T-cell (primary cell): ENCODE measurements at regions not wholly inside any gene's neighbourhood (a gene's known extent, or its start where the extent isn't known, plus 50 kb on each side); places are given as distances from the start of the nearest gene placed in this dataset.

Source experiments
- ATAC-seq, 4 experiments: fragments of 200-7000 bp in 3 of 4; fragments of 150-1000 bp in 1 of 4; cut with Tn5 transposase; replicated peaks in 1 of 4; 1 replicate in 3 of 4; 2 replicates in 1 of 4; pipeline ENCODE4 v1.10.0; 2021; ENCODE audit warnings: moderate library complexity in 3 of 4, mild to moderate bottlenecking in 2 of 4, moderate number of reproducible peaks in 1 of 4
- CTCF ChIA-PET, 2 donors: fragments of 300-600 bp; sonication (Branson Sonifier 250); formaldehyde crosslinking; loops; one replicate each; lab custom pipeline; 2022; ENCODE audit warnings: antibody characterized with exemption in 2 of 2; lab: Charles Lee
- POLR2A ChIA-PET, 2 donors: fragments of 300-600 bp; sonication (Branson Sonifier 250); formaldehyde crosslinking; loops; one replicate each; lab custom pipeline; 2022; ENCODE audit warnings: antibody characterized with exemption in 2 of 2; lab: Charles Lee
- DNase-seq, 35 experiments: peaks; one replicate each; pipeline versions ENCODE4 v3.0.0 to v3.0.0-alpha.2; 2013 to 2023
- H3K27ac ChIP-seq: one replicate; pipeline ENCODE4 v1.5.1; 2013; ENCODE audit warnings: low read length
- H3K27me3 ChIP-seq, 2 experiments: replicated peaks in 1 of 2; 1 replicate in 1 of 2; 2 replicates in 1 of 2; pipeline versions ENCODE4 v1.6.1 to v1.7.0; 2013; ENCODE audit warnings: low read length in 1 of 2, mixed read lengths in 1 of 2; ENCODE audit not compliant: control insufficient read depth in 2 of 2, insufficient read depth in 2 of 2; ENCODE audit errors: extremely low read depth in 1 of 2
- H3K36me3 ChIP-seq, 2 donors: 1 replicate in 1 of 2; 2 replicates in 1 of 2; pipeline versions ENCODE4 v1.6.1 to v1.7.0; 2013; ENCODE audit warnings: low read length in 1 of 2; ENCODE audit not compliant: control insufficient read depth in 2 of 2, insufficient read depth in 1 of 2; ENCODE audit errors: extremely low read depth in 1 of 2
- H3K4me1 ChIP-seq, 2 experiments: 1 replicate in 1 of 2; 2 replicates in 1 of 2; pipeline versions ENCODE4 v1.6.1 to v1.7.0; 2013; ENCODE audit warnings: low read length in 2 of 2, mixed read lengths in 1 of 2; ENCODE audit not compliant: insufficient read depth in 2 of 2, control insufficient read depth in 1 of 2; ENCODE audit errors: extremely low read depth in 1 of 2
- H3K4me3 ChIP-seq, 2 donors: 1 replicate in 1 of 2; 2 replicates in 1 of 2; pipeline versions ENCODE4 v1.5.1 to v1.7.0; 2013; ENCODE audit warnings: mild to moderate bottlenecking in 2 of 2, low read length in 1 of 2, moderate library complexity in 1 of 2; ENCODE audit not compliant: control insufficient read depth in 1 of 2; ENCODE audit errors: extremely low read depth in 1 of 2
- H3K9me3 ChIP-seq: 2 replicates; pipeline ENCODE4 v1.7.0; 2013
- H3K27ac Mint-ChIP-seq, 2 donors: one replicate each; pipeline ENCODE4 v1.8.0; 2020 to 2021; ENCODE audit warnings: mild to moderate bottlenecking in 2 of 2, mixed read lengths in 2 of 2
- H3K27me3 Mint-ChIP-seq, 2 donors: one replicate each; pipeline ENCODE4 v1.8.0; 2021 to 2022; ENCODE audit warnings: mixed read lengths in 2 of 2
- H3K36me3 Mint-ChIP-seq: one replicate; pipeline ENCODE4 v1.8.0; 2021; ENCODE audit warnings: mixed read lengths
- H3K4me1 Mint-ChIP-seq, 3 donors: one replicate each; pipeline ENCODE4 v1.8.0; 2020 to 2022; ENCODE audit warnings: mixed read lengths in 3 of 3, mild to moderate bottlenecking in 1 of 3
- H3K4me3 Mint-ChIP-seq, 3 donors: one replicate each; pipeline ENCODE4 v1.8.0; 2020 to 2022; ENCODE audit warnings: mild to moderate bottlenecking in 3 of 3, mixed read lengths in 3 of 3, moderate library complexity in 3 of 3
- H3K9me3 Mint-ChIP-seq, 3 donors: one replicate each; pipeline ENCODE4 v1.8.0; 2020 to 2022; ENCODE audit warnings: mixed read lengths in 3 of 3
- WGBS: methylation state at CpG from one replicate; pipeline ENCODE4 v1.1.5; 2013; ENCODE audit warnings: missing lambda C conversion rate; ENCODE audit not compliant: insufficient coverage; 5-methylcytosine and 5-hydroxymethylcytosine counted together

GRCh38 chr1:218548764-218549163 is 203.6 kb downstream of the TGFB2 start:
- ChIA-PET CTCF (no interaction called here), POLR2A (no interaction called here)
- H3K9me3 ChIP-seq, result no peaks in the 10 kb centered on the region
- Mint-ChIP-seq H3K9me3 (peaks cover 0 to 8% (median 0%) of the 10 kb centered on the region in 3 donors), H3K4me1 (no peaks in the 10 kb centered on the region), H3K27me3 (peaks cover 0 to 4% of the 10 kb centered on the region in 2 donors), H3K36me3 (no peaks in the 10 kb centered on the region), H3K4me3 (no peak overlapping the region), H3K27ac (no peak overlapping the region)
- DNase-seq (no peak), ATAC-seq (no peak)
- H3K27me3 ChIP-seq, result no peaks in the 10 kb centered on the region
- WGBS, result 72% methylated on average over 2 of the region's 4 CpGs
- no peaks in the 10 kb centered on the region for H3K4me1 ChIP-seq
- no peaks in the 10 kb centered on the region for H3K36me3 ChIP-seq
- no peak overlapping the region for H3K4me3 ChIP-seq
- no peak overlapping the region for H3K27ac ChIP-seq

GRCh38 chr1:218553197-218553596 is 208.1 kb downstream of the TGFB2 start:
- no peaks in the 10 kb centered on the region for H3K36me3 ChIP-seq
- no peaks in the 10 kb centered on the region for H3K4me1 Mint-ChIP-seq
- H3K9me3 Mint-ChIP-seq, result peaks cover 0 to 5% (median 2%) of the 10 kb centered on the region in 3 donors
- H3K4me1 ChIP-seq, result no peaks in the 10 kb centered on the region
- H3K9me3 ChIP-seq, result no peaks in the 10 kb centered on the region
- no peaks in the 10 kb centered on the region for H3K27me3 Mint-ChIP-seq
- no peak overlapping the region for H3K4me3 ChIP-seq
- ATAC-seq, result no peak
- H3K36me3 Mint-ChIP-seq, result no peaks in the 10 kb centered on the region
- H3K27me3 ChIP-seq, result no peaks in the 10 kb centered on the region
- DNase-seq, result no peak
- CTCF ChIA-PET, result no interaction called here
- H3K27ac ChIP-seq, result no peak overlapping the region
- WGBS, result 60% methylated on average over 1 of the region's 2 CpGs
- H3K27ac Mint-ChIP-seq, result no peak overlapping the region
- POLR2A ChIA-PET, result no interaction called here
- H3K4me3 Mint-ChIP-seq, result no peak overlapping the region

DNA sequence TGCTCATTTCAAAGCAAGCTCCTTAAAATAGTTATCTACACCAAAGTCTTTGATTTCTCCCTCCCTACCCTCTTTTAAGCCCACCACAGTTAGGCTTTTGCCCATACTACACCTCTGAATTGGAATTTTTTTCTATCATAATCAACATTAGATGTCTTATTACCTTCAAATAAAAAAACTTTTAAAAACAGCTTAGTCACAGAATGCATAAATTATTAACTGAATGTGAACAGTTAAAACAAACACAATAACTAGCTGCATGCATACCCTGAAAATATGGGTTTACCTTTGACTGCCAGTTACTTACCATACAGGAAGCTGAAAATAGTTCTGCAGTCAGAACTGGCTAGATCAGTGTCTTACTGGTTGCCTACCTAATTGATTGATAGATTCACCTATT is 210.9 kb downstream of the TGFB2 start:
- ATAC-seq, result no peak
- H3K9me3 Mint-ChIP-seq, result peaks cover 0 to 5% (median 2%) of the 10 kb centered on the region in 3 donors
- Histone ChIP-seq H3K27me3 (no peaks in the 10 kb centered on the region), H3K4me1 (no peaks in the 10 kb centered on the region), H3K4me3 (no peak overlapping the region), H3K9me3 (no peaks in the 10 kb centered on the region), H3K27ac (no peak overlapping the region), H3K36me3 (no peaks in the 10 kb centered on the region)
- H3K36me3 Mint-ChIP-seq, result no peaks in the 10 kb centered on the region
- ChIA-PET POLR2A (no interaction called here), CTCF (no interaction called here)
- no peak for DNase-seq
- no peaks in the 10 kb centered on the region for H3K4me1 Mint-ChIP-seq
- H3K27me3 Mint-ChIP-seq, result no peaks in the 10 kb centered on the region
- no peak overlapping the region for H3K4me3 Mint-ChIP-seq
- no peak overlapping the region for H3K27ac Mint-ChIP-seq

GRCh38 chr1:218557731-218558130 is 212.6 kb downstream of the TGFB2 start:
- Mint-ChIP-seq H3K4me3 (no peak overlapping the region), H3K9me3 (peaks cover 0 to 7% (median 2%) of the 10 kb centered on the region in 3 donors), H3K27ac (no peak overlapping the region), H3K36me3 (no peaks in the 10 kb centered on the region), H3K4me1 (no peaks in the 10 kb centered on the region), H3K27me3 (no peaks in the 10 kb centered on the region)
- Histone ChIP-seq H3K36me3 (no peaks in the 10 kb centered on the region), H3K4me3 (no peak overlapping the region), H3K27ac (no peak overlapping the region), H3K9me3 (no peaks in the 10 kb centered on the region), H3K4me1 (no peaks in the 10 kb centered on the region), H3K27me3 (no peaks in the 10 kb centered on the region)
- ATAC-seq (no peak), DNase-seq (no peak)
- 72% methylated on average over 3 of the region's 6 CpGs for WGBS
- POLR2A ChIA-PET, result no interaction called here
- CTCF ChIA-PET, result no interaction called here

DNA sequence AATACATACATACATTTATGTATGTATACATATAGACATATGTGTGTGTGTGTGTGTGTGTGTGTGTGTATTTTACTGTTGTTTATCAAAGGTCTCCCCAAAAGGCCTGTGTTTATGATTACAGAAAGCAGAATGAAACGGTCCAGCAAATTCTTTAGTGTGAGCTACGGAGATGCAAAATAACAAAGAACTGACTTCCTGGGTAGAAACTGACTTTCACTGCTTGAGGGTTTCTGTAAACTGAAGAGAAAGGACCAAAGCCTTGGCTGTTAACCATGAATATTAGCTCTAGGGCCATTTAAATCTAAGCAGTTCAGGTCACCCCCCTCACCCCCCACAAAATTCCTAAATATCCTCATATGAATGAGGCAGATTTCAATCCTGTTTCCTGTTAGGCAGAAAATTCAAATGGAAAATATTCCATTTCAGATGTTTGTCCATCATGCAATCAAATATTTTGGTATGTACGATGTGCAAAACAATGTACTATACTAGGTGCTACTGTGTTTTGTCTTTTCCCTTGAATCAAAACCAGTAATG is 213.2 kb downstream of the TGFB2 start:
- ChIA-PET CTCF (no interaction called here), POLR2A (no interaction called here)
- no peaks in the 10 kb centered on the region for H3K36me3 ChIP-seq
- Mint-ChIP-seq H3K4me3 (no peak overlapping the region), H3K9me3 (peaks cover 0 to 8% (median 2%) of the 10 kb centered on the region in 3 donors), H3K27me3 (no peaks in the 10 kb centered on the region), H3K36me3 (no peaks in the 10 kb centered on the region), H3K4me1 (no peaks in the 10 kb centered on the region), H3K27ac (no peak overlapping the region)
- no peak overlapping the region for H3K4me3 ChIP-seq
- DNase-seq (no peak), ATAC-seq (no peak)
- 79% methylated on average over 2 of the region's 3 CpGs for WGBS
- H3K27ac ChIP-seq, result no peak overlapping the region
- H3K27me3 ChIP-seq, result no peaks in the 10 kb centered on the region
- no peaks in the 10 kb centered on the region for H3K9me3 ChIP-seq
- no peaks in the 10 kb centered on the region for H3K4me1 ChIP-seq

DNA sequence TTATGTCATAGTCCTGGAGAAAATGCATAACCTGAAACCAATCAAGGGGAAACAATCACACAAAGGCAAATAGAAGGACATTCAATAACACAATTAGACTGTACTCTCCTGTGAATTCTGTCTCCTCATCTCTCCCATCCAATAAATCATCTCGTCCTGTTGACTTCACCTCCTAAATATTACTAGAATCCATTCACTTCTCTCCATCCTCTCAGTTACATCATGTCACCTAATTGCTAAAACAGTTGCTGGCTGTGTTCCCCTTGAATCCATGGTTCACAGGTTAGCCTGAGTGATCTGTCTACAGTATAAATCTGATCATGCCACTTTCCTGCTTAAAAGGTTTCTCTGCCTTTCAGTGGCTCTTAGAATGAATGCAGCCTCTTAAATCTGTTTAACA is 220.2 kb downstream of the TGFB2 start:
- Histone ChIP-seq H3K9me3 (no peaks in the 10 kb centered on the region), H3K36me3 (no peaks in the 10 kb centered on the region), H3K27me3 (no peaks in the 10 kb centered on the region), H3K4me3 (no peak overlapping the region), H3K4me1 (no peaks in the 10 kb centered on the region), H3K27ac (no peak overlapping the region)
- no peak for ATAC-seq
- Mint-ChIP-seq H3K27ac (no peak overlapping the region), H3K9me3 (peaks cover 0 to 9% (median 0%) of the 10 kb centered on the region in 3 donors), H3K27me3 (peaks cover 0 to 6% of the 10 kb centered on the region in 2 donors), H3K36me3 (no peaks in the 10 kb centered on the region), H3K4me1 (no peaks in the 10 kb centered on the region), H3K4me3 (no peak overlapping the region)
- no peak for DNase-seq
- WGBS, result 86% methylated on average over 1 of the region's 1 CpG
- ChIA-PET POLR2A (no interaction called here), CTCF (no interaction called here)

DNA sequence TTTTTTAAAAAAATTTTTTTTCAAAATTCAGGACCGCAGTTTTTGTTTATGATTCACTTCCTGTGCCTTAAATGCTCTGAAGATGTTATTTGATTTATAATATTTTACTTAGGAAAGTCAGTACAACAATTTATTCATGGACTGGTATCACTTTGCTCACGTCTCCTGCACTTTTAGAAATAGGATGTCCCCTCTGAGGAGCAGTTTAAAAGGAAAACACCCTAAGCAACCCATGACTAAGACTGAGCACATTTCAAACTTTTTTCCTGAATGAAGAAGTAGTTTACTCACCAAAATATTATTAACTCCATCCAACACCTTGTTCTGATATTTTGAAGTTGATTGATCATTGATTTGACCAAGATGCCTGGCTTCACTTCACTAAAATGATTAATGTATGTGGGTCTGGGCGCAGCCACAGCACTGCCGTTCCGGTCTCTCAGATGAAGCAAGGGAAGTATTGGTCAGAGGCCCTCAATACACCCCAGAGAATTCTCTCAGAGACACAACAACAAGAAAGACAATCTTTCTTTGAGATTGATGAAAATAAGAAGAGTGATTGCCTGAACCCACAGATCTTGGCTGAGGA is 223.9 kb downstream of the TGFB2 start:
- no CpG with 5 or more reads among the region's 5 CpGs for WGBS
- no peaks in the 10 kb centered on the region for H3K36me3 ChIP-seq

More for the DNA sequence above, 223.9 kb downstream of the TGFB2 start:
- Histone ChIP-seq H3K9me3 (no peaks in the 10 kb centered on the region), H3K27me3 (no peaks in the 10 kb centered on the region), H3K27ac (no peak overlapping the region), H3K4me3 (no peak overlapping the region), H3K4me1 (no peaks in the 10 kb centered on the region)
- DNase-seq (no peak), ATAC-seq (no peak)
- Mint-ChIP-seq H3K36me3 (no peaks in the 10 kb centered on the region), H3K27me3 (peaks cover 0 to 6% of the 10 kb centered on the region in 2 donors), H3K9me3 (peaks cover 0 to 5% (median 0%) of the 10 kb centered on the region in 3 donors), H3K27ac (no peak overlapping the region), H3K4me3 (no peak overlapping the region), H3K4me1 (no peaks in the 10 kb centered on the region)
- POLR2A ChIA-PET, result no interaction called here
- CTCF ChIA-PET, result no interaction called here
